SK-N-SH treated with all-trans-retinoic acid at 6 μM for 48 hours (cell line): ENCODE measurements at regions not wholly inside any gene's neighbourhood (a gene's known extent, or its start where the extent isn't known, plus 50 kb on each side); places are given as distances from the start of the nearest gene placed in this dataset.

Experiments used
- ATAC-seq: fragments of 200-7000 bp; cut with Tn5 transposase; 3 replicates; pipeline ENCODE4 v1.9.1; 2020; ENCODE audit warnings: mild to moderate bottlenecking, moderate library complexity
- BACH2 ChIP-seq: fragments of 250-450 bp; sonication (Bioruptor Pico); IDR thresholded peaks from 2 replicates; pipeline ENCODE4 v1.9.0; 2021; ENCODE audit warnings: mild to moderate bottlenecking, borderline replicate concordance
- ESRRG ChIP-seq: fragments of 250-450 bp; sonication (Bioruptor Pico); IDR thresholded peaks from 2 replicates; pipeline ENCODE4 v1.6.1; 2021; ENCODE audit warnings: mild to moderate bottlenecking
- ISL1 ChIP-seq: fragments of 250-450 bp; sonication (Bioruptor Pico); IDR thresholded peaks from 2 replicates; pipeline ENCODE4 v2.1.2; 2022; ENCODE audit warnings: mild to moderate bottlenecking, moderate library complexity
- RARB ChIP-seq: fragments of 250-450 bp; sonication (Bioruptor Pico); IDR thresholded peaks from 2 replicates; pipeline ENCODE4 v1.8.0; 2021; ENCODE audit warnings: mild to moderate bottlenecking, moderate library complexity
- SNAI2 ChIP-seq: fragments of 250-450 bp; sonication (Bioruptor Pico); IDR thresholded peaks from 2 replicates; pipeline ENCODE4 v1.5.0; 2020; ENCODE audit warnings: mild to moderate bottlenecking, moderate library complexity
- TCF4 ChIP-seq: fragments of 250-450 bp; sonication (Bioruptor Pico); IDR thresholded peaks from 2 replicates; pipeline ENCODE4 v1.8.0; 2021; ENCODE audit warnings: mild to moderate bottlenecking, moderate library complexity, borderline replicate concordance
- TOX ChIP-seq: fragments of 250-450 bp; sonication (Bioruptor Pico); IDR thresholded peaks from 2 replicates; pipeline ENCODE4 v1.8.0; 2021; ENCODE audit warnings: mild to moderate bottlenecking, moderate library complexity, borderline replicate concordance
- ZC3H10 ChIP-seq: fragments of 250-450 bp; sonication (Bioruptor Pico); IDR thresholded peaks from 2 replicates; pipeline ENCODE4 v1.5.1; 2021; ENCODE audit warnings: mild to moderate bottlenecking, moderate library complexity
- ZFP3 ChIP-seq: fragments of 250-450 bp; sonication (Bioruptor Pico); IDR thresholded peaks from 2 replicates; pipeline ENCODE4 v1.5.0; 2020; ENCODE audit warnings: mild to moderate bottlenecking, moderate library complexity
- ZFP30 ChIP-seq: fragments of 450-650 bp; formaldehyde crosslinking; IDR thresholded peaks from 2 replicates; pipeline ENCODE4 v1.5.0; 2022; ENCODE audit warnings: mild to moderate bottlenecking, moderate library complexity
- ZNF565 ChIP-seq: fragments of 450-650 bp; formaldehyde crosslinking; conservative IDR thresholded peaks from 2 replicates; pipeline ENCODE4 v1.5.0; 2020; ENCODE audit warnings: low read depth, mild to moderate bottlenecking, moderate library complexity
- ZNF70 ChIP-seq: fragments of 450-650 bp; formaldehyde crosslinking; IDR thresholded peaks from 2 replicates; pipeline ENCODE4 v1.5.0; 2020; ENCODE audit warnings: mild to moderate bottlenecking, moderate library complexity
- ZNF8 ChIP-seq: fragments of 450-650 bp; formaldehyde crosslinking; IDR thresholded peaks from 2 replicates; pipeline ENCODE4 v1.5.0; 2020; ENCODE audit warnings: mild to moderate bottlenecking, moderate library complexity
- TF ChIP-seq, protein P1 (sequence below): fragments of 250-450 bp; sonication (Bioruptor Pico); IDR thresholded peaks from 2 replicates; pipeline ENCODE4 v1.8.0; 2021; ENCODE audit warnings: low read depth, mild to moderate bottlenecking, moderate library complexity, borderline replicate concordance
- TF ChIP-seq, protein P2 (sequence below): fragments of 250-450 bp; sonication (Bioruptor Pico); IDR thresholded peaks from 2 replicates; pipeline ENCODE4 v1.5.0; 2020; ENCODE audit warnings: mild to moderate bottlenecking, moderate library complexity
- TF ChIP-seq, protein P3 (sequence below): fragments of 250-450 bp; sonication (Bioruptor Pico); IDR thresholded peaks from 2 replicates; pipeline ENCODE4 v1.8.0; 2020; ENCODE audit warnings: mild to moderate bottlenecking, moderate library complexity, borderline replicate concordance

DNA sequence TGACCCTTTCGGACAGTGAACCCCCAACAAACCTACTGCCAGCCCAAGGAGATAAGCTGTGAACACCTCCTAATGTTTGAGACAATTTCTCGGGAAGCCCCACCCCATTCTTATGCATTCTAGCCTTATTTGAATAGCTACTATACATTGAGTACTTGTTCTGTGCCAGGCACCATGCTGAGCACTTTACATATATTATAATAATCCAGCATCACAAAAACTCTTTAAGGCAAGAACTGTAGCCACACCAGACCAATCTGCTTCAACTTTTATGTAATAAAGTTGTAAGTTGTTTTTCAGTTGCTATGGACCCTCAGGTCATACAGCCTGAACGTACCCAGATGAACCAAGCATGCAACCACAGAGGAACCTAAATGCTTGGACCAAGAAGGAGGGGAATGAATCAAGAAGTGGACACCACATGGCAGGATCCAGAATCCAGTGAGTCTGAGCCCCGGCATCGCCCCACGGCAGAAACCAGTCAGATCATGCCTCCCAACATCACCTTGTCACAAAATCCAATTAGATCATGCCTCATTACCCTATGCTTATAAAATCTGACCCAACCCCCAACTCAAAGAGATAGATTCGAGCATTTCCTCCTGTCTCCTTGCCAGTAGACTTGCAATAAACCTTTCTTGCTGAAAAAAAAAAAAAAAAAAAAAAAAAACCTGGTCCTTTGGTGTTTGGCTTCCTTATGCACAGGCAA, 225.0 kb downstream of the QDPR start:
- TF ChIP-seq ZC3H10 (CRISPR knock-in tag) (no peak), RARB (CRISPR knock-in tag) (no peak), ZFP3 (CRISPR knock-in tag) (no peak), TCF4 (CRISPR knock-in tag) (no peak), ZNF565 (no peak), ZNF8 (CRISPR knock-in tag) (no peak), ZNF70 (CRISPR knock-in tag) (no peak), BACH2 (CRISPR knock-in tag) (no peak), ISL1 (no peak), TOX (CRISPR knock-in tag) (no peak)
- TF ChIP-seq, protein P1, sequence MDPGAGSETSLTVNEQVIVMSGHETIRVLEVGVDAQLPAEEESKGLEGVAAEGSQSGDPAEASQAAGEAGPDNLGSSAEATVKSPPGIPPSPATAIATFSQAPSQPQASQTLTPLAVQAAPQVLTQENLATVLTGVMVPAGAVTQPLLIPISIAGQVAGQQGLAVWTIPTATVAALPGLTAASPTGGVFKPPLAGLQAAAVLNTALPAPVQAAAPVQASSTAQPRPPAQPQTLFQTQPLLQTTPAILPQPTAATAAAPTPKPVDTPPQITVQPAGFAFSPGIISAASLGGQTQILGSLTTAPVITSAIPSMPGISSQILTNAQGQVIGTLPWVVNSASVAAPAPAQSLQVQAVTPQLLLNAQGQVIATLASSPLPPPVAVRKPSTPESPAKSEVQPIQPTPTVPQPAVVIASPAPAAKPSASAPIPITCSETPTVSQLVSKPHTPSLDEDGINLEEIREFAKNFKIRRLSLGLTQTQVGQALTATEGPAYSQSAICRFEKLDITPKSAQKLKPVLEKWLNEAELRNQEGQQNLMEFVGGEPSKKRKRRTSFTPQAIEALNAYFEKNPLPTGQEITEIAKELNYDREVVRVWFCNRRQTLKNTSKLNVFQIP: no peak
- TF ChIP-seq, protein P2, sequence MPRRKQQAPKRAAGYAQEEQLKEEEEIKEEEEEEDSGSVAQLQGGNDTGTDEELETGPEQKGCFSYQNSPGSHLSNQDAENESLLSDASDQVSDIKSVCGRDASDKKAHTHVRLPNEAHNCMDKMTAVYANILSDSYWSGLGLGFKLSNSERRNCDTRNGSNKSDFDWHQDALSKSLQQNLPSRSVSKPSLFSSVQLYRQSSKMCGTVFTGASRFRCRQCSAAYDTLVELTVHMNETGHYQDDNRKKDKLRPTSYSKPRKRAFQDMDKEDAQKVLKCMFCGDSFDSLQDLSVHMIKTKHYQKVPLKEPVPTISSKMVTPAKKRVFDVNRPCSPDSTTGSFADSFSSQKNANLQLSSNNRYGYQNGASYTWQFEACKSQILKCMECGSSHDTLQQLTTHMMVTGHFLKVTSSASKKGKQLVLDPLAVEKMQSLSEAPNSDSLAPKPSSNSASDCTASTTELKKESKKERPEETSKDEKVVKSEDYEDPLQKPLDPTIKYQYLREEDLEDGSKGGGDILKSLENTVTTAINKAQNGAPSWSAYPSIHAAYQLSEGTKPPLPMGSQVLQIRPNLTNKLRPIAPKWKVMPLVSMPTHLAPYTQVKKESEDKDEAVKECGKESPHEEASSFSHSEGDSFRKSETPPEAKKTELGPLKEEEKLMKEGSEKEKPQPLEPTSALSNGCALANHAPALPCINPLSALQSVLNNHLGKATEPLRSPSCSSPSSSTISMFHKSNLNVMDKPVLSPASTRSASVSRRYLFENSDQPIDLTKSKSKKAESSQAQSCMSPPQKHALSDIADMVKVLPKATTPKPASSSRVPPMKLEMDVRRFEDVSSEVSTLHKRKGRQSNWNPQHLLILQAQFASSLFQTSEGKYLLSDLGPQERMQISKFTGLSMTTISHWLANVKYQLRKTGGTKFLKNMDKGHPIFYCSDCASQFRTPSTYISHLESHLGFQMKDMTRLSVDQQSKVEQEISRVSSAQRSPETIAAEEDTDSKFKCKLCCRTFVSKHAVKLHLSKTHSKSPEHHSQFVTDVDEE: no peak
- TF ChIP-seq, protein P3, sequence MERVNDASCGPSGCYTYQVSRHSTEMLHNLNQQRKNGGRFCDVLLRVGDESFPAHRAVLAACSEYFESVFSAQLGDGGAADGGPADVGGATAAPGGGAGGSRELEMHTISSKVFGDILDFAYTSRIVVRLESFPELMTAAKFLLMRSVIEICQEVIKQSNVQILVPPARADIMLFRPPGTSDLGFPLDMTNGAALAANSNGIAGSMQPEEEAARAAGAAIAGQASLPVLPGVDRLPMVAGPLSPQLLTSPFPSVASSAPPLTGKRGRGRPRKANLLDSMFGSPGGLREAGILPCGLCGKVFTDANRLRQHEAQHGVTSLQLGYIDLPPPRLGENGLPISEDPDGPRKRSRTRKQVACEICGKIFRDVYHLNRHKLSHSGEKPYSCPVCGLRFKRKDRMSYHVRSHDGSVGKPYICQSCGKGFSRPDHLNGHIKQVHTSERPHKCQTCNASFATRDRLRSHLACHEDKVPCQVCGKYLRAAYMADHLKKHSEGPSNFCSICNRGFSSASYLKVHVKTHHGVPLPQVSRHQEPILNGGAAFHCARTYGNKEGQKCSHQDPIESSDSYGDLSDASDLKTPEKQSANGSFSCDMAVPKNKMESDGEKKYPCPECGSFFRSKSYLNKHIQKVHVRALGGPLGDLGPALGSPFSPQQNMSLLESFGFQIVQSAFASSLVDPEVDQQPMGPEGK (CRISPR knock-in tag): no peak
- no peak for ATAC-seq

DNA sequence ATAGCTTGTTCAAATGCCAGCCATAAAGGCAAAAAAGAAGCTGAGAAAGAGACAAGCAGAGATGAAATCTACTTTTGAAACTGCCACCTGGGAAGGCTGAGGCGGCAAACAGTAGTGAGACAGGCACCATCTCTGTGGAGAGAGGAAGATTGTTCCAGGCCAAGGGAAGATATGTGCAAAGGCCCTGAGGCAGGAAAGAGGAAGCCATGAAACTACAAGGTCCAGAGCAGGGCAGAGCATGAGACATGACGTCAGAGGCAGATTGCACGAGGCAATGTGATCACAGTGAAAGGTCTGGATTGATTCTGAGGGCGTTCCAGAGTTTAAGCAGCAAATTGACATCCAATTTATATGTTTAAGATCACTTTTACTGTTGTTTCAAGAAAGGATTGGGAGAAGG, 226.1 kb downstream of the QDPR start:
- TF ChIP-seq ZFP30 (CRISPR knock-in tag): no peak
- no peak for TF ChIP-seq ESRRG (CRISPR knock-in tag)
- no peak for TF ChIP-seq RARB (CRISPR knock-in tag)
- TF ChIP-seq ZC3H10 (CRISPR knock-in tag): no peak

DNA sequence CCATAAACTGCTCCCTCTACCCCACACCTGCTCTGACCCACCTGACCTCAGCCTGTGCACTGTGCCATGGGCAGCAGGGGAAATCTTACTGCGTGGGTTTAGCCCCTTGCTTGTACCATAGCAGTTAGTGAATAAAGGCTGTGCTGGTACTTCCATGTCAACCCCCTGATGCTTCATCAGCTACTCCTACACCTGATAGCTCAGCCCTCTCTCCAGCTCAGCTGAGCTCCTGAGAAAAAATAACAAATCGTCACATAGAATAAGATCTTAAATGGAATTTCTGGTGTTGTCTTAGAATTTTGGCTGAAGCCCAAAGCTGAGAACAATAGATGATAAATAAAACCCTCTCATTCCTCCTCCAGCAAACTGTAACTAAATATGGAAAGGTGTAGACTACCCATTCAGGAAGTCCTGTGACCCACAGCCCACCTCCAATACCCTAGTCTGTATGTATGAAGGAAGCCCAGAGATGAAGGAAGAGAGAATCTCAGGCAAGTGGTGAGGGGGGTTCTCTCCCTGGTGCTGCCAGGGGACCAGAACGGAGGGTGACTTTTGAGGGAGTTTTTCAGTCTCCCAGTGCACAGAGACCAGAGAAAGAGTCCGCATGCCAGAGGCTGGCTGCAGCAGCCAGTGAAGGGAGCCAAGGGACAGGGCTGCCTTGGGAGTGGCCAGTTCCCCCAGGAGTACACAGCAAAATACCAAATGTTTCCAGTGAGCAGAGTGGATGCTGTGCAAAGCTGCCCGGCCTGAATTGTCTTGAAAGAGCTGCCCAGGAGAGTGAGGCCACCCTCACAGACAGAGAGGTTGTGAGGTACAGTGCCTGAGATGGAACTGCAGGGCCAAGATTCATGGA, 227.3 kb downstream of the QDPR start:
- ATAC-seq: no peak
- TF ChIP-seq ZFP30 (CRISPR knock-in tag): no peak
- TF ChIP-seq, protein P1: no peak
- no peak for TF ChIP-seq ISL1
- no peak for TF ChIP-seq ESRRG (CRISPR knock-in tag)
- TF ChIP-seq SNAI2 (CRISPR knock-in tag): no peak
- TF ChIP-seq, protein P2: no peak

More for the DNA sequence above, 226.1 kb downstream of the QDPR start:
- no peak for ATAC-seq
